ENCODE measurements at regions not wholly inside any gene's neighbourhood (a gene's known extent, or its start where the extent isn't known, plus 50 kb on each side); places are given as distances from the start of the nearest gene placed in this dataset.

- H3K36me3 ChIP-seq (replicated peaks in 1 of 2; ENCODE audit: control insufficient read depth in 1 of 2, insufficient read depth in 2 of 2, low read length in 2 of 2) = no peaks in the 10 kb centered on the region
- FAIRE-seq (peak; percentile 65), DNase-seq (ENCODE audit: low spot score) (peak; percentile 97), ATAC-seq (peak; percentile 86)
- H3K4me1 ChIP-seq (ENCODE audit: insufficient read depth, low read length) = peaks cover 96% of the 10 kb centered on the region
- peak overlapping the region; percentile 64 for H3K4me2 ChIP-seq (ENCODE audit: low read depth, low read length)
- POLR2A ChIA-PET = interaction anchor here (1.0 to 2.1 kb wide), 3 partner anchors 27 to 92 kb away, joined by 3 to 15 read pairs (median 8); partner anchors contain the start of gene ZNF608
- no peaks in the 10 kb centered on the region for H3K9me3 ChIP-seq (ENCODE audit: low read length)
- no peak overlapping the region for H2AFZ ChIP-seq (ENCODE audit: low read length)
- CTCF ChIA-PET (ENCODE audit: low intra/inter-chr PET ratio, low total read pairs) = no interaction called here
- in situ Hi-C loops (cut with HindIII; ENCODE audit: extremely low pct_ligation_motif_present, low pct_unique_long_range_greater_than_20kb) (loop anchor here (25.0 kb wide), 1 partner anchor 369 kb away; no protein-coding TSS in a partner anchor), intact Hi-C loops (cut with micrococcal nuclease; ENCODE audit: unreplicated experiment) (no loop called here)
- no TSS peak for BruUV-seq (replicated peaks)
- H4K20me1 ChIP-seq (ENCODE audit: insufficient read depth, low read length) = no peaks in the 10 kb centered on the region
- 5% methylated on average over 5 of the region's 5 CpGs for WGBS (ENCODE audit: low lambda C conversion rate)
- H3K27ac ChIP-seq (ENCODE audit: extremely low read length, insufficient read depth, low read length) = peak overlapping the region; percentile 60
- peak overlapping the region; percentile 48 for H3K9ac ChIP-seq (ENCODE audit: insufficient read depth, low read depth, low read length)
- H3K27me3 ChIP-seq (ENCODE audit: control insufficient read depth in 1 of 2, insufficient read depth in 2 of 2, low read length in 2 of 2) = no peaks in the 10 kb centered on the region
- peak overlapping the region in 2 of 3 experiments; percentile 8 to 22; a peak in 2 of 6 replicates for H3K4me3 ChIP-seq (replicated peaks in 1 of 3; ENCODE audit: insufficient read depth in 1 of 3, low read depth in 2 of 3, low read length in 3 of 3)
- no peaks in the 10 kb centered on the region for H3K79me2 ChIP-seq (ENCODE audit: insufficient read depth, low read length)
- TF ChIP-seq ZIK1 (CRISPR knock-in tag; IDR thresholded peaks at IDR 0.05; ENCODE audit: borderline replicate concordance, low read depth) (no peak), MIXL1 (CRISPR knock-in tag; IDR thresholded peaks at IDR 0.05) (peak; percentile 38; the same call in 1 of the 2 replicates), ZNF296 (CRISPR knock-in tag; conservative IDR thresholded peaks at IDR 0.05) (no peak), TSC22D2 (CRISPR knock-in tag; IDR thresholded peaks at IDR 0.05; ENCODE audit: borderline replicate concordance) (no peak), KAT8 (CRISPR knock-in tag; IDR thresholded peaks at IDR 0.05) (peak; percentile 44; the same call in 1 of the 2 replicates), ZNF747 (CRISPR knock-in tag; IDR thresholded peaks at IDR 0.05; ENCODE audit: borderline replicate concordance) (no peak), TFDP1 (CRISPR knock-in tag; IDR thresholded peaks at IDR 0.05; ENCODE audit: borderline replicate concordance) (no peak), NCOA2 (CRISPR knock-in tag; IDR thresholded peaks at IDR 0.05) (peak; percentile 80), ZNF362 (CRISPR knock-in tag; IDR thresholded peaks at IDR 0.05; ENCODE audit: borderline replicate concordance) (peak; percentile 98), AHDC1 (CRISPR knock-in tag; IDR thresholded peaks at IDR 0.05; ENCODE audit: borderline replicate concordance) (peak; percentile 88; the same call in 1 of the 2 replicates), ZNF644 (CRISPR knock-in tag; IDR thresholded peaks at IDR 0.05; ENCODE audit: low read depth) (peak; percentile 83)
- TF ChIP-seq, protein P1, sequence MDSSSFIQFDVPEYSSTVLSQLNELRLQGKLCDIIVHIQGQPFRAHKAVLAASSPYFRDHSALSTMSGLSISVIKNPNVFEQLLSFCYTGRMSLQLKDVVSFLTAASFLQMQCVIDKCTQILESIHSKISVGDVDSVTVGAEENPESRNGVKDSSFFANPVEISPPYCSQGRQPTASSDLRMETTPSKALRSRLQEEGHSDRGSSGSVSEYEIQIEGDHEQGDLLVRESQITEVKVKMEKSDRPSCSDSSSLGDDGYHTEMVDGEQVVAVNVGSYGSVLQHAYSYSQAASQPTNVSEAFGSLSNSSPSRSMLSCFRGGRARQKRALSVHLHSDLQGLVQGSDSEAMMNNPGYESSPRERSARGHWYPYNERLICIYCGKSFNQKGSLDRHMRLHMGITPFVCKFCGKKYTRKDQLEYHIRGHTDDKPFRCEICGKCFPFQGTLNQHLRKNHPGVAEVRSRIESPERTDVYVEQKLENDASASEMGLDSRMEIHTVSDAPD (CRISPR knock-in tag; IDR thresholded peaks at IDR 0.05) = no peak
- TF ChIP-seq, protein P2, sequence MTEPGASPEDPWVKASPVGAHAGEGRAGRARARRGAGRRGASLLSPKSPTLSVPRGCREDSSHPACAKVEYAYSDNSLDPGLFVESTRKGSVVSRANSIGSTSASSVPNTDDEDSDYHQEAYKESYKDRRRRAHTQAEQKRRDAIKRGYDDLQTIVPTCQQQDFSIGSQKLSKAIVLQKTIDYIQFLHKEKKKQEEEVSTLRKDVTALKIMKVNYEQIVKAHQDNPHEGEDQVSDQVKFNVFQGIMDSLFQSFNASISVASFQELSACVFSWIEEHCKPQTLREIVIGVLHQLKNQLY (CRISPR knock-in tag; IDR thresholded peaks at IDR 0.05) = 0 out of 2 replicates have a peak, but pooled peaks have one; percentile 29
Measured at GRCh38 chr5:124655921-124656511, 90.4 kb downstream of the ZNF608 start.
